RKO (cell line): ENCODE measurements at regions not wholly inside any gene's neighbourhood (a gene's known extent, or its start where the extent isn't known, plus 50 kb on each side); places are given as distances from the start of the nearest gene placed in this dataset.
"Not testable (repeated sequence)": the region's sequence is repeated elsewhere in the genome, so short reads cannot be mapped to it uniquely, and the experiment has no call there.

Experiments used
- DNase-seq: peaks from one replicate; pipeline ENCODE4 v3.0.0-alpha.2; 2016; ENCODE audit warnings: low spot score

DNA sequence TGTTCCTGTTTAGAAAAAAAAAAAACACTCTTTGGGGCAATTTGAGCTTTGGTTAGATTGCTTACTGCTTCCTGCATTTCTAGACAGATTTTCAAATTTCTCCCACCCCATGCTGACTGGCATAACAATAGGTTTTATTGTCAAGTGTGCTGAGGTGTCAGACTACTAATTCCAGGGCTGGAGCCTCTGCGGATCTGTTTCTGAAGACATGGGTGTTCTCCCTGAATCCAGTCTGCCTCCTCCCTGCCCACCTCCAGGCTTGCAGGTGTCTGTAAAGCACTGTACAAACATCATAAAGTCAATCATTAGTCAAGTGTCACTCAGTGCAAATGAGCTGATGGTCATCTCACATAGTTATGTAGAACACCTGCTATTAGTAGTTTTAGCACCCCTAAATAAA is 292.4 kb downstream of the GATA3 start:
- DNase-seq = no peak

DNA sequence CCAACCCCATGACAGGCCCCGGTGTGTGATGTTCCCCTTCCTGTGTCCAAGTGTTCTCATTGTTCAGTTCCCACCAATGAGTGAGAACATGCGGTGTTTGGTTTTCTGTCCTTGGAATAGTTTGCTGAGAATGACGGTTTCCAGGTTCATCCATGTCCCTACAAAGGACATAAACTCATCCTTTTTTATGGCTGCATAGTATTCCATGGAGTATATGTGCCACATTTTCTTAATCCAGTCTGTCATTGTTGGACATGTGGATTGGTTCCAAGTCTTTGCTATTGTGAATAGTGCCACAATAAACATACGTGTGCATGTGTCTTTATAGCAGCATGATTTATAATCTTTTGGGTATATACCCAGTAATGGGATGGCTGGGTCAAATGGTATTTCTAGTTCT is 293.1 kb downstream of the GATA3 start:
- DNase-seq = not testable (repeated sequence)

DNA sequence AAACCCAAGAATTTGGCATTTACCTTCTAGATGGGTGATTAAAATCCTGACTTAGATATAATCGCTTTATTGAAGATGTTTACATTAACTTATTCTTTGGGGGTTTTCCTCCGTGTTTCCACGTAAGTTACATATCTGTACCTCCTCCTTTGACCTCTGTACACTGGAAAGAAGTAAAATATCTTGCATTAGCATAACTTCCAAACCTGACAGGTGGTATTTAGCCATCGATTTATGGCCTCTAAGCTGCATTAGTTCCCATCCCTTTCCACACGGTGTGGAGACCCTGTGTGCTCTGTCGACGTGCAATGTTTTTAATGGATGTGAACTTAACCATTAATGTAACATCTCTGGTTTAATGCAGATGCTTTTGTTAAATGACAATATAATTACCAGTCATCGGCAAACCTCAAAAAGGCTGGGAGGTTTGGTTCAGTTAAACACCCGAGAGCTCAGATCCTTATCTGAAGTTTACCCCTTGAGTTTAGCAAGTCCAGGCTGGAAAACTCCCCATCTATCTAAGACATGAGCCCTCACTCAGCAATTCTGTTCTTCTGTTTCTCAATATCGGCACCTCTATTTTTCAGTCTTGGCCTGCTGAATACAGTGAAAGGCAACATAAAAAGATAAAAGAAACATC is 295.2 kb downstream of the GATA3 start:
- no peak for DNase-seq

DNA sequence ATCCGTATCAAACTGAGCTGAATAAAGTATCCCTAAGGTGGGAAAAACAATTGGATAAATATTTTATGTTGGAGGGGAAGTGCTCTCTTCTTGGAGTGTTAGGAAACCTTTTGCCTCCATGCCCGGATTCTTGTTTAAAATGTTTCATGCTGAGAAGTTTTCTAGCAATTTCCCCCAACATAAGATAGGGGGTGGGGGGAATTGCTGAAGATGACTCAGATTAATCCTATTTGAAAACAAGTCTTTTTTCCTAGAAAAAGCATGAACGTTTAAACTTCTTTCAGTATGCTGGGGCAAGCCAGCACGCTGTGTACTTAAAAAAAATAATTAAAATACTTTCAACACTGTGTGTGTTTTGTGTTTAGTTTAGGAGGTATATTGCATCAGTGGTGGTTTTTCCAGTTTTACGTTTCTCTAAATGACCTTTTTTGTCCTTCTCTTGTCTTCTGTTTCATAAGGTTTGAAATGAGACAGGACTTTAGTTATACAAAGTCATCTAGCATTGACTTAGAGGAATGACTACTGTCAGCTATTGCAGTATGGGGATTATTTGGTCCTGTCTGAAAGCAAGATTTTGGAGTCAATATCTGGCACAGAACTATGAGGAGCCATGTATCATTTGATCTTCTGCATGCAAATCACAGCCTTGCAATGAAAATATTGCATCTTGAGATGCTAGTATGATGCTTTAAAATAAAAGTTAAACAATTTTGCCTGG is 295.9 kb downstream of the GATA3 start:
- no peak for DNase-seq

DNA sequence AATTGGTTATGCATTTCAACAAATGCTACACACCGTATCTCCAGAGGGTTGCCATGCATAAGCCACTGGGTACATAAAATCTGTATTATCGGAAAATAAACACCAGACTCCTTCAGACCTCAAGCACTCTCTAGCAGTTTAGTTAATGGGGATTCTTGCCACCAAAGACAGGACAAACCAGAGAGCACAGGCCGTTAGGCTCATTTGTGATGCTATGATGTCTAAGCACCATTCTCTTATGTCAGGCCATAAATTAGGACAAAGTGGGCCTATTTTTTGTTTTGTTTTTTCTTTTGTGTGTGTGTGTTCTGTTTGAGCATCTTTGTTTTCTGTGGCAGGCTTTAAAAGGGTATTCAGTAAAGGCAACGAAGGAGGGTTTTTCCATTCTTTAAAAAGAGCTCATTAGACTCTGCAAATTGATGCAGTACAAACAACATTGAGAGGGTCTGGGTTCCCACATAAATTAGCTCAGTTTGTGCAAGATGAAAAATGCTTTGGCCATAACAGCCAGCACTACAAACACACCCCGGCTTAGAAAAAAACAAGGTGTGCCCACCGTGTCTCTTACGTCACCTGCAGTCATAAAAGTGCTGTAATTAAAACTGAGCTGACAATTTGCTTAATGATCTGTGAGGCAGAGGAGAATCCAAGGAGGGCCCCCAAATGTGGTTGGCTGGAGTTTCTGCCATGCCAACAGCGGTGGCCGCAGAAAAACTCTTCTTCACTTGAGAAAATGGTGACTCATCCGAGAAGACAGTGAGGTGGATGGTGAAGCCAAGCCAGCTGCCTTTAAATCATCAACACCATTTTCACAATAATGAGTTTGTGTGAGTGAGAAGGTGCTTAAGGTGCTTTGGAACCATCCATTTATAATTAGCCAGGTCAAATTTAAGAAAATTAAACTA is 297.9 kb downstream of the GATA3 start:
- no peak for DNase-seq

DNA sequence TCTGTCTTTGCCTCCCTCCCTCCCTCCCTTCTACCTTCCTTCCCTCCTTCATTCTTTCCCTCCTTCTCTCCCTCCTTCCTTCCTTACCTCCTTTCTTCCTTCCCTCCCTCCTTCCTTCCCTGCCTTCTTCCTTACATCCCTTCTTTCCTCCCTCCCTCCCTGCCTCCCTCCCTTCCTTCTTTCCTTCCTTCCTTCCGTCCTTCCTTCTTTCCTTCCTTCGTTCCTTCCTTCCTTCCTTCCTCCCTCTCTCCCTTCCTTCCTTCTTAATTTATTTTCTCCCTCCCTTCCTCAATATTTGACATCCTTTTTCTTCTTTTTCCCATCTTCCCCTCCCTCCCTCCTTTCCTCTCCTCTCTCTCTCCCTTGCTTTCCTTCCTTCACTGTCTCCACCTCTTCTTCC is 301.8 kb downstream of the GATA3 start:
- no peak for DNase-seq

DNA sequence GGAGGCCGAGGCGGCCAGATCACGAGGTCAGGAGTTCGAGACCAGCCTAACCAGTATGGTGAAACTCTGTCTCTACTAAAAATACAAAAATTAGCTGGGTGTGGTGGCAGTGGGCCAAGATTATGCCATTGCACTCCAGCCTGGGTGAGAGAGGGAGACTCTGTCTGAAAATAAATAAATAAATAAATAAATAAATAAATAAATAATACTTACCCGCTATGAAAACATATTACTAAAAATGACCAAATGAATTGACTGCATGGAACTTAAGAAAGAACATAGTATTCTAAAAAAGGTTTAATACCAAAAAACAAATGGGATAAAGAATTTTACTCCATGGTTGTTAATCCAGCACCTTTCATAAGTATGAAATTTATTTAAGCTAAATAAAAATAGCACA is 305.0 kb downstream of the GATA3 start:
- no peak for DNase-seq

DNA sequence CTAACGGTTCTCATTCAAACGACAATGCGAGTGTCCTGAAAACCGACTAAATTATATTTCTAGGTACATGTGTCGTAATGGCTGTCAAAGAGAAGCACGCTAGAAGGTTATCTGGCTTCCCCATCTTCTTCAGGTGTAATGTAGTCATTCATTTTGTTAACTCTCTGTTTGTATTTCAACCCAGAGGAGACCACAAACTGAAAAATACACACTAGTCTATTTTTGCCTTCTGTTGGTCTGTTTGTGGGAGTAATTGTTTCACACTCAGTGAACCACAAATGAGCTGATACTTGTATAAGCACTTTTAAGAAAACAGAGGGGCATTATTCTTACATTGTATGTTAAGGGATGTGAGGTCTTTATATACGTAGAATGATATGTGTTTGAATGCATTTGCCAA is 305.9 kb downstream of the GATA3 start:
- no peak for DNase-seq

DNA sequence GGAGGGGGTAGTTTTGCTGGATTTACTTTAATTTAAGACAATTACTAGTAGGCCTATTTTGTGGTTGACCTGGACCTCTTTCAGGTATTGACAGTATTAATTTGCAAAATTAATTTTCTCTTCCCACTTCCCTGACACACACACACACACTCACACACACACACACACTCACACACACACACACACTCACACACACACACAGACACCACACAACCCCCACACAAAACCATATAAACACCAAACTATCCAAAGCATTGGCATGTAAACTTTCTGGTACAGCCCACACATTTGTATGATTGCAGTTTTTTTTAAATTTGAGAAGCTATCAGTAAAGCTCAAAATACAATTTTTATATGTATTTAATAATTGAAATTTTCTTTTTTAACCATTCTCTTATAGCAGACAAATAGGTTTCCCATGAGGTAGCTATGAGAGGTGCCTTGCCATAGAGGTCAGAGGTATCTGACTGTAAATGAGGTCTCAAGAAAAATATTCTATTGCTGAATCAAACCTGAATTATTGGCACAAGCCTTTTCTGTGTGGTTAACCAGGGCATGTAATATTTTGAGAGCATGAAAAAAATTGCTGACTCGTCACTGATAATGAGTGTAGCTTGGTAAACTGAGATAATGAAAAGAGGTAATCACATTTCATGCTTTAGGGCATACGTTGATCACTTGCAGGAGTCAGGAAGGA is 306.5 kb downstream of the GATA3 start:
- no peak for DNase-seq

DNA sequence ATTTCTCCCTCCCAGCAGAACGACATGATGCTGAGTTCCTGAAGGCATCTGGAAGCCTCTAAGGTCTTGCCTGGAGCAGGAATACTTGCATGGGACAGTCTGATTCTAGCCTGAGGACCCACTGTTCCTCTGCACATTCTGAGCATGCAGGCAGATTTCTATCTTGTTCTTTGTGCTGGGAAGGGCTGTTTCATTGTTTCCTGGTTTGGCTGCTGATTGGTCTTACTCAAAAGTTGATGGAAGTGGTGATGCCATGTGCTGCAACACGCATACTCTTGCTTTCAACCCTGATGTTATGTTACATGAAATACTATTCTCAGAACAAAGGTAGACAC is 307.0 kb downstream of the GATA3 start:
- no peak for DNase-seq

DNA sequence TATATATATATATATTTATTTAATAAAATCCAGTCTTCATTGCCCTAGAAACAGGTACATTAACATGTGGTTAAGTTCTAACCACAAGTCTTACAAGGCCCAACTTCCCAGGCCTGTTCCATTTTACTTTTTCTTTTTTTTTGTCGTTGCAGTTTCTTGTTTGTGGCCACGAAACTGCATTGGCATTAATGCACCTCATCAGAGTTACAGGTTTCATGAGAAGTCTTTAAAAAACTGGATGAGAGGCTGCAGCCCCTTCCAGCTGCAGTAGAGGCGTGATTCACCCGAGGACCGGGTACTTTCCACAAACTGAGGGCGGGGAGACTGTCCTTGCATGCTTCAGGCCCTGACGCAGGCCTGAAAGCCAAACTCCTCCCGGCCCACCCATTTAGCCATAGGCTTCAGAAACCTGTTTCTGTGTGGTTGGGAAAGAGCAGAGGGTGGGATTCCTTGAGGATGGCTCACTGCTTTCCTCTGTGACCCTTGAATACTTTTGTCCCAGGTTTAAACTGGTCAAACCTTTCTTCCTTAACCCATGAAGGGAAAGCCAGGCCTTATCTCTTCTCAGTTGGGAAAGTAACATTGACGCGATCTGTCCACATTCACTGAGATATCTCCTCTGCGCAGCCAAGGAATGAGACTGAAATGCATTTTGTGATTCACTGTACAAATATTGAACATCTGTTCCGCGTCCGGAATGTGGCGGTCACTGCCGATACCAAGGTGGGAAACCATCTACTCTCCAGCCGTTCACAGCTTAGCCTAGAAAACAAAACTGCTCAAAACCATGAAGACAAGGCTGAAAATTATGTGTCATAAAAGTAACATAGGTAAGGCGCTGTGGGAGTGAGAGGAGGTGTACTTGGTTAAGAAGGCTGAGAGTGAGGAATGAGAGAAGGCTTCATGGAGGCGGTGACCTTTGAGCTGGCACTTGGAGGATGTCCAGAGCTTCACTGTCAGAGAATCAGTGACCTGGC is 311.7 kb downstream of the GATA3 start:
- no peak for DNase-seq

DNA sequence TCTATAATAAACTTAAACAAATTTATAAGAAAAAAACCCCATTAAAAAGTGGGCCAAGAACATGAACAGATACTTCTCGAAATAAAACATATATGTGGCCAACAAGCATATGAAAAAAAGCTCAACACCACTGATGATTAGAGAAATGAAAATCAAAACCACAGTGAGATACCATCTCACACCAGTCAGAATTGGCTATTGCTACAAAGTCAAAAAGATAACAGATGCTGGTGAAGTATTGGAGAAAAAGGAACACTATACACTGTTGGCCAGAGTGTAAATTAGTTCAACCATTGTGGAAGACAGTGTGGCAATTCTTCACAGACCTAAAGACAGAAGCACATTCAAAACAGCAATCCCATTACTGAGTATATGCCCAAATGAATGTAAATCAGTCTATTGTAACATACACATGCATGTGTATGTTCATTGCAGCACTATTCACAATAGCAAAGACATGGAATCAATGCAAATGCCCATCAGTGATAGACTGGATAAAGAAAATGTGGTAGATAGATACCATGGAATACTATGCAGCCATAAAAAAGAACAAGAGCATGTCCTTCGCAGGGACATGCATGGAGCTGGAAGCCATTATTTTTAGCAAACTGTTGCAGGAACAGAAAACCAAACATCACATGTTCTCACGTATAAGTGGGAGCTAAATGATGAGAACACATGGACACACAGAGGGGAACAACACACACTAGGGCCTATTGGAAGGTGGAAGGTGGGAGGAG is 313.4 kb downstream of the GATA3 start:
- DNase-seq = not testable (repeated sequence)

DNA sequence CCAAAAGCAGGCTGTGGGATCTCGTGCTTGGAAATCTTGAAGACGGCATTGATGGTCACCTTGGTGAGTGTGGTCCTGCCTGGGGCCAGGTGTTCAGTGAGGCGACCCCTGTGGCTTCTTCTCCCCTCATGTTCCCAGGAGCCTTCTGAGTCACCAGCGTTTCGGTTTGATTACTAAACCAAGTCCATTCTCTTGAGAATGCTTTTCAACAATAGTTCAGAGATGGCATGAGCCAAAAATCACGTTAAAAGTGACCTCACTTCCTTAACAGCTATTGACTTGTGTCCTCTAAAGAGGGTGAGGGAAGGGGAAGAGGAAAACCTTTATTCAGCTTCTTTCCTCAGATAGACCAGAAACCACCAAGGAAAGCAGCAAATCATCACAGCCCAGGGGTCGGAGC is 315.2 kb downstream of the GATA3 start:
- DNase-seq = no peak

DNA sequence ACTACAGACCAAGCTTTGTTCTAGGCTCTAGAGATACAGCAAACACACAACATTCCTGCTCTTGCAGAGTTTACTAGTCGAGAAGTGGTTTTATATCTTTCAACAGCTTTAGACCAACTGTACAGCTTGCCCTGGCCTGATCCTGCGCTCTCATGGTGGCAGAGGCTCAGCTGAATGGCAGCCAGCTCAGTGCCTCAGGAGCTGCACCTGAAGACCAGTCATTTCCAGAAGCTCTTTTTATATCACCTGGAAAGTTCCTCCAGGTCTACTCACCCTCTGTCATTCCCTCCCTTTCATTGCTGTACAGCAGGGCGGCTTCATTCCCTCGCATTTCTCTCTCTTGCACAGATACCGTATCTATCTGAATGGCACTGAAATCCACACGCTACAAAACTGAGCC is 319.8 kb downstream of the GATA3 start:
- no peak for DNase-seq

DNA sequence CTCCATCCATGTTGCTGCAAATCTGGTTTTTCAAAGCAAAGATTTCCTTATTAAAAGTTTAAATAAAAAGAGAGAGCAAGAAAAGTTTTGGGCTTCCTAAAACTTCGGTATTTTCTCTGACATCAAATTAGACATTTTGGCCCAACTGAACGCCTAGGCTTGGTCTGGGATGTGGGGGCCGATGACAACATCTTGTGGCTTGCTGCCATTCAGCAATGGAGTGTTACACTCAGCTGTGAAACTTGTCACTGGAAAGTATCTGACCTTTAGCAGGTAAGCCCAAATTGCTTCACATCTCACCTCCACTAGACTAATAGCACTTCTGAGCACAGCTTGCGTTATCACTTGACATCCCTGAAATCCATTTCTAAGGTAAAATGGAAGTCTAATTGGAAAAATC is 320.6 kb downstream of the GATA3 start:
- no peak for DNase-seq

DNA sequence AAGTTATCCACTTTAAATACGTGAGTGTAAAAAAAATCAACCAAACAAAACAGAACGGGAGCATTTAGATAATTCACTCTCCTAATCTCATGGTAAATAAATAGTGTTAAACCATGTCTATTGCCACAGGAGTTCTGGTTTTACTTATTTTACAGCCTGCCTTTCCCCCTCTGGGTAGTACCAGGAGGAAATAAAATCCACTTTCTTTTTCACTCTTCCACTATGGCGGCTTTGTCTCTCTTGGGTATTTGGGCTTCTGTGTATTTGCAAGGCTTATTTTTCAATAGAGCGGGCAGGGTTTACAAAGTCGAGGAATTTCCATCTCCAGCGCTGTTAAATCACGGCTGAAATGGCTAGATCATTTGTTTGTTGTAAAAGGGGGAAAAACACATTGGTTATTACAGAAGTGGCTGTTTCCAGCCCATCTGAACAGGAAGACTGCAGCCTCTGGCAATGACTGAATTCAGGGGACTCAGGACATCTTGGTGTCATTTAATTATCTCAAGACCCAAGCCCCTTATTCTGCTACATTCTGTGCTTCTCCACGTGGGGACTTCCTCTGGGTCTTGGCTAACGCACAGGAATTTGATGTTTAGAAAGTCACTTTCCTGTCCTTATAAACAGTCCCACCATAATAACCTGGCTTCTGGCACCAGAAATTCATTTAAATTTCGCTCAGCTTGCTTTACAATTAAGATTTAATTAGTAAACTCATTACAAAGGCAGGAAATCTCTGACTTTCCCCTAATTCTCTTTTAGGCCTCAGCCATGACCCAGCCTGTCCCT is 323.9 kb downstream of the GATA3 start:
- no peak for DNase-seq

DNA sequence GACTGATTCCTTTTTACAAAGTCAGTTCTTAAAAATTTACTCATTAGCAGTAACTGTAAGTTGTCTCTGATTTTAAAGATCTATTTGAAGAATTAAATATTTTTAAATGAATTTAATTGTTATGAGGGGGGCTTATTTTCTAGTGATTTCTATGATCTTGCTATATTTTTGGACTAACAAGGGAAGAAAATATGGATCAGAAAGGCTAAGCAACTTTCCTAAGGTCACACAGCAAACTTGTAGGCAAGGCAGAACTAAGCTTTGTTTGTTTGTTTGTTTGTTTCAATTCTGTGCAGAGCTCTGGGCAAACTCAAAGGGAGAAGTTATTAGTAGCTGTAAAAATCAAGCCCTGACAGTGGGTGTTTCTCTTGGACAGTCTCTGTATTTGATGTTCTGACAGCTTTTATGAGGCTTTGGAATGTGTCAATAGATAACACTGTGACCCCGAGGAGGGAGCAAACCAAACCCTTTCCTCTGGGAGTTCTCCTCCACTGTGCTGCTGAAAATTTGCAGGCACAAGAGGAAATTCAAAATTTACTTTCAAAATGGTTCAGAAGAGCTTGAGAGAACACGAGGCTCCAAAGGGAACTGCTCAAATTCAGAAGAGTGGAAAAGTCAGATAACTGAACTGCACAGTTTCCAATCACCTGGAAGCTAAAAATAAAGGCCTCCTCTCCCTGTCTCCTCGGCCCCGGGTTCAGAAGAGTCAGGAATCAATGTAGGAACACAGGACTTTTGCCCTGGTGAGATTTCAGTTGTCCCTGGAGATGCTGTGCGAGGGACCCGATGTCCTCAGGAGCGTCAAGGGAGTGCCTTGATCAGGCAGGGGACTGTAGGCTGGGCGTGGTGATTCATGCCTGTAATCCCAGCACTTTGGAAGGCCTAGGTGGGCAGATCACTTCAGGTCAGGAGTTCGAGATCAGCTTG is 325.7 kb downstream of the GATA3 start:
- no peak for DNase-seq

DNA sequence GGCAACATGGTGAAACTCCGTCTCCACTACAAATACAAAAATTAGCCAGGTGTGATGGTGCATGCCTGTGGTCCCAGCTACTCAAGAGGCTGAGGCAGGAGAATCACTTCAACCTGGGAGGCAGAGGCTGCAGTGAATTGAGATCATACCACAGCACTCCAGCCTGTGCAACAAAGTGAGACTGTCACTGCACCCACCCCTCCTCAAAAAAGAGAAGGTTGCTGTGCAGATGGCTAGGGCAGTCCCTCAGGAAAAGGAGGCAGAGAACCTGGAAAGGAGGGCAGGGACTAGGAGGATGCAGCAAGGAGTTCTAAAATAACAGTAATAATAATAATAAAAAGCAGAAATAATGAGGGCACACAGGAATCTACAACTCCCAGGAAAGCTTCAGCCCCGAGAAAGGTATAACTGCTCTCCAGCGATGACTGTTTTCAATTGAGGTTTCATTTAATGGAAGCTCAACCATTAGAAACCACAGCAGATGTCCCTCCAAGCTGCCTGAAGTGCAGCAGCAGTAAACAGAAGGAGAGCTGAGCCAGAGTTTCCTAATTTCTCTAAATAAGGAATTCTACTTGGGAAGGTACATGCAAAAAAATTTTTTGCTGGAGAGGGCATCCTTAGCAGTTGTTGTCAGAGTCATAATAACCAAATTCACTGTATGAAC is 326.5 kb downstream of the GATA3 start:
- no peak for DNase-seq
